ENCODE measurements at regions not wholly inside any gene's neighbourhood (a gene's known extent, or its start where the extent isn't known, plus 50 kb on each side); places are given as distances from the start of the nearest gene placed in this dataset.
A peak's percentile ranks its signal among the peaks of the same experiment; 100 is the strongest.

DNA sequence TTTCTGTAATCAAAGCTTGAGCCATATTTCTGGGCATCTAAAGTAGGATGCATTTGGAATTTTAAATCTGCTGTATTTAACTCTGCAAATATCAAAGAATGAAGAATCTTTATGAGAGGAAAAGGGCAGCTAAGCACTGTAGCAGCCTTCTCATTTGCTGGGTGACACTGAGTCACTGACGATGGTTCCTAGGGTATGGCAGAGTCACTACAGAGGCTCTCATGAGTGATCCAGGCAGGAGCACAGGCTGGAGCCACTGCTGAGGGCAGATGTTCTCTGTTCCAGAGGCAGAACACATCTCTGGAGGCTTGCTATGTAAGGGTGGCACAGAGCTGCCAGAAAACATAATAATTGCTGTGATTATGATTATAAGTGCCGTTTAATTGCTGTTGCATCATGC lies 340.7 kb upstream of the HTR2A start:
- DNase-seq (ENCODE audit: low spot score in 2 of 2), result no peak
- H3K9me3 ChIP-seq, result no peaks in the 10 kb centered on the region
- H3K27ac ChIP-seq, result no peak overlapping the region
- TF ChIP-seq, protein P1, sequence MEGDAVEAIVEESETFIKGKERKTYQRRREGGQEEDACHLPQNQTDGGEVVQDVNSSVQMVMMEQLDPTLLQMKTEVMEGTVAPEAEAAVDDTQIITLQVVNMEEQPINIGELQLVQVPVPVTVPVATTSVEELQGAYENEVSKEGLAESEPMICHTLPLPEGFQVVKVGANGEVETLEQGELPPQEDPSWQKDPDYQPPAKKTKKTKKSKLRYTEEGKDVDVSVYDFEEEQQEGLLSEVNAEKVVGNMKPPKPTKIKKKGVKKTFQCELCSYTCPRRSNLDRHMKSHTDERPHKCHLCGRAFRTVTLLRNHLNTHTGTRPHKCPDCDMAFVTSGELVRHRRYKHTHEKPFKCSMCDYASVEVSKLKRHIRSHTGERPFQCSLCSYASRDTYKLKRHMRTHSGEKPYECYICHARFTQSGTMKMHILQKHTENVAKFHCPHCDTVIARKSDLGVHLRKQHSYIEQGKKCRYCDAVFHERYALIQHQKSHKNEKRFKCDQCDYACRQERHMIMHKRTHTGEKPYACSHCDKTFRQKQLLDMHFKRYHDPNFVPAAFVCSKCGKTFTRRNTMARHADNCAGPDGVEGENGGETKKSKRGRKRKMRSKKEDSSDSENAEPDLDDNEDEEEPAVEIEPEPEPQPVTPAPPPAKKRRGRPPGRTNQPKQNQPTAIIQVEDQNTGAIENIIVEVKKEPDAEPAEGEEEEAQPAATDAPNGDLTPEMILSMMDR (IDR thresholded peaks at IDR 0.05), result no peak
- TF ChIP-seq POLR2A (IDR thresholded peaks at IDR 0.05), result no peak
- TF ChIP-seq POLR2AphosphoS5 (IDR thresholded peaks at IDR 0.05), result no peak
- H3K4me3 ChIP-seq, result no peak overlapping the region
- H3K4me1 ChIP-seq, result no peaks in the 10 kb centered on the region
- no peaks in the 10 kb centered on the region for H3K36me3 ChIP-seq
- no peaks in the 10 kb centered on the region for H3K27me3 ChIP-seq
- intact Hi-C loops (cut with DNase I; ENCODE audit: low total_unique reads), result no loop called here

DNA sequence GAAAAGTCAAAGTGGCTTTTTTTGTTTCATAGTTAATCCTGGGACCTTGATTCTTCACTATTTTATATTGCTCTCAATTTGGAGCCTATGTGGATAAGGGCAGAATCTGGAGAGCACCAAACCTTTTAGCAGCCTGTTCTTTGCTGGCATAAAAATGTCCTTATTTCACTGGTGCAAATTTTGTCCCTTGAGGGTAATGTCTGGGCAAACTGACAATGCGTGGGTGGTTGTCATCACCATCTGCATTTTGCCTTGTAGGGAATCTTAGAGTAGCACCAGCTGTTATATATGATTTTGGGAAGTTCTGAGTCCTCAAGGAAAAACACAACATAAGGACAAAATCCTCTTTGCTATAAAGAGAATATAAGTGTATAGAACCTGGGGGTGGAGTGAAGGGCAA lies 336.9 kb upstream of the HTR2A start:
- Histone ChIP-seq H3K4me1 (no peaks in the 10 kb centered on the region), H3K27me3 (no peaks in the 10 kb centered on the region), H3K36me3 (no peaks in the 10 kb centered on the region), H3K27ac (no peak overlapping the region), H3K4me3 (no peak overlapping the region), H3K9me3 (peaks cover 0 to 14% of the 10 kb centered on the region in 2 donors)
- no peak for TF ChIP-seq POLR2AphosphoS5 (IDR thresholded peaks at IDR 0.05)
- no peak for TF ChIP-seq POLR2A (IDR thresholded peaks at IDR 0.05)
- TF ChIP-seq, protein P1 (IDR thresholded peaks at IDR 0.05), result no peak
- intact Hi-C loops (cut with DNase I; ENCODE audit: low total_unique reads), result no loop called here
- peak in 1 of 2 donors; percentile 24 for DNase-seq (ENCODE audit: low spot score in 2 of 2)

DNA sequence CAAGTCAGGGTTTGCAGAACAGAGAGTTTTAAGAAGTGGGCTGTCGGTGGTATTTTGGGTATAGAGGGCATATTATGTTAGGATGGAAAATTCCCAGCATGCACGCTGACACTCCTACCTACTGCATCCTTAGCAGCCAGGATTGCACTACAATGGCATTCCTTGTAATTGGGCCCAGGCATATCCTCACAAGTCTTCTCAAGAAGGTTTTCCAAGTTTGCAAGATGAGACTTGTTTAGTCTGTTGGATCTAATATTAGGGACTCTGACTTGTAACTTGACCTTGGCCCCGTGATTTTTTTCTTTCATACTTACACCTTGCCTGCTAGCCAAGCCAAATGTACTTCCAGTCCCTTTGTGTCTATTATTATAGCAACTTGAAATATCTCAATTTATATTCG lies 335.7 kb upstream of the HTR2A start:
- Histone ChIP-seq H3K4me3 (no peak overlapping the region), H3K27ac (no peak overlapping the region), H3K36me3 (no peaks in the 10 kb centered on the region), H3K27me3 (no peaks in the 10 kb centered on the region), H3K4me1 (no peaks in the 10 kb centered on the region), H3K9me3 (peaks cover 0 to 14% of the 10 kb centered on the region in 2 donors)
- no peak for TF ChIP-seq POLR2AphosphoS5 (IDR thresholded peaks at IDR 0.05)
- TF ChIP-seq, protein P1 (IDR thresholded peaks at IDR 0.05), result no peak
- TF ChIP-seq POLR2A (IDR thresholded peaks at IDR 0.05), result no peak
- intact Hi-C loops (cut with DNase I; ENCODE audit: low total_unique reads), result no loop called here
- peak in 1 of 2 donors; percentile 56 for DNase-seq (ENCODE audit: low spot score in 2 of 2)

DNA sequence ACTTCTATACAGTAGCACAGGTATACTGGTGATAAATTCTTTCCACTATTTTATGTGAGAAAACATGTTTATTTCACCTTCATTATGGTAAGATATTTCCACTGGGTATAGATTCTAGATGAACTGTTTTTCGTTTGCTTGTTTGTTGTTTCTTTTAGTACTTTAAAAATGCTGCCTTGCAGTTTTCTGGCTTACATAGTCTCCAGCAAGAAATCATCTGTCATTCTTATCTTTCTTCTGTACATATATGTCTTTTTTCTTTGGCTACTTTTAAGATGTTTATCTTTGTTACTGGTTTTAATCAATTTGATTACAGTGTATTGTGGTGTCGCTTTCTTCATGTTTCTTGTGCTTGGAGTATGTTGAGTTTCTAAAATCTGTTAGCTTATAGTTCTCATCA lies 333.3 kb upstream of the HTR2A start:
- DNase-seq (ENCODE audit: low spot score in 2 of 2), result no peak
- intact Hi-C loops (cut with DNase I; ENCODE audit: low total_unique reads), result no loop called here

DNA sequence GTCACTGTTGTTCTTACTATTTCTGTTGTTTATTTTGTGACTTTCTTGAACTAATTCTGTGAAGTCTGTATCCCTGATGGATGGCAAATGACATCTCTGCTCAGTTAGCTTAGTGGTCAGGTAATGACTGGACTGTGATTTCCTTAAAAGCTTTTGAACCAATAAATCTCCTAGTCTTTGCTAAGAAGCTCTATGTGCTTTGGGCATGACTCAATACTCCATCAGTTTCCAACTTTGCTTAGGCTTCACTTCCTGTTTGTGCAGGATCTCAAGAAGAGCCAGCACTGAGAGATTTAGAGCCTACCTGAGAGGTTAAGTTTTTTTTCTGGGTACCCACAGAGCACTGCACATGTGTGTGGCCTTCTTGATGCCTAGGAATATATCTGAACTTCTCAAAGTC lies 329.7 kb upstream of the HTR2A start:
- intact Hi-C loops (cut with DNase I; ENCODE audit: low total_unique reads), result no loop called here
- Histone ChIP-seq H3K27ac (no peak overlapping the region), H3K27me3 (no peaks in the 10 kb centered on the region), H3K9me3 (peaks cover 0 to 14% of the 10 kb centered on the region in 2 donors), H3K36me3 (no peaks in the 10 kb centered on the region), H3K4me1 (no peaks in the 10 kb centered on the region), H3K4me3 (no peak overlapping the region)
- DNase-seq (ENCODE audit: low spot score in 2 of 2), result no peak
- TF ChIP-seq POLR2AphosphoS5 (IDR thresholded peaks at IDR 0.05), result no peak
- no peak for TF ChIP-seq POLR2A (IDR thresholded peaks at IDR 0.05)
- TF ChIP-seq, protein P1 (IDR thresholded peaks at IDR 0.05), result no peak

More for the DNA sequence above, 333.3 kb upstream of the HTR2A start:
- Histone ChIP-seq H3K4me1 (no peaks in the 10 kb centered on the region), H3K27ac (no peak overlapping the region), H3K36me3 (no peaks in the 10 kb centered on the region), H3K9me3 (peaks cover 0 to 14% of the 10 kb centered on the region in 2 donors), H3K4me3 (no peak overlapping the region), H3K27me3 (no peaks in the 10 kb centered on the region)
- TF ChIP-seq, protein P1 (IDR thresholded peaks at IDR 0.05), result no peak
- TF ChIP-seq POLR2A (IDR thresholded peaks at IDR 0.05) (no peak), POLR2AphosphoS5 (IDR thresholded peaks at IDR 0.05) (no peak)
